Lung microvascular endothelial cell (primary cell): ENCODE measurements at regions not wholly inside any gene's neighbourhood (a gene's known extent, or its start where the extent isn't known, plus 50 kb on each side); places are given as distances from the start of the nearest gene placed in this dataset.
"Not testable (repeated sequence)": the region's sequence is repeated elsewhere in the genome, so short reads cannot be mapped to it uniquely, and the experiment has no call there.

Experiments
- DNase-seq, 2 donors: peaks; one replicate each; pipeline versions ENCODE4 v3.0.0 to v3.0.0-alpha.2; 2010; ENCODE audit warnings: low read depth in 2 of 2

DNA sequence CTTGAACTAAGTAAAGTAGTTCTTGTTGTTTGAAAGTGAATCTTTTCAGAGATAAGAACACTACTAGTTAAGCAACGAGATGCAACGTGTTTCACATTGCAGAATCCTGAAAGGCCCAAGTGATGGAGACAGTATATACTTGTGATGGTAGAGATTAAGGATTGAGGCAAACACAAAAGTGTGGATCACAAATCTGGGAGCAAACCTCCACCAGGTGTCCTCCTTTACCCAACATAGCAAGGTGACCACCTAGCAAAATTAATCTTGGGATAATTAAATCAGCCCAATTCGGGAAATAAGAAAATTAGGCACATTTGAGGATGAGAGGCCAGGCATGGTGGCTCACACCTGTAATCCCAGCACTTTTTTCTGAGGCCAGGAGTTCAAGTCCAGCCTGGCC is 563.9 kb downstream of the DACH1 start:
- DNase-seq, result peak in 1 of 2 donors; percentile 5

- DNase-seq, result no peak
These were observed 566.4 kb downstream of the DACH1 start for GRCh38 chr13:71300602-71301001.

- DNase-seq, result no peak
These were observed 575.2 kb downstream of the DACH1 start for GRCh38 chr13:71291842-71292146.

GRCh38 chr13:71290963-71291841 is 575.8 kb downstream of the DACH1 start:
- peak; percentile 39 to 49 for DNase-seq

GRCh38 chr13:71289980-71290379 is 577.0 kb downstream of the DACH1 start:
- DNase-seq, result not testable (repeated sequence)

DNA sequence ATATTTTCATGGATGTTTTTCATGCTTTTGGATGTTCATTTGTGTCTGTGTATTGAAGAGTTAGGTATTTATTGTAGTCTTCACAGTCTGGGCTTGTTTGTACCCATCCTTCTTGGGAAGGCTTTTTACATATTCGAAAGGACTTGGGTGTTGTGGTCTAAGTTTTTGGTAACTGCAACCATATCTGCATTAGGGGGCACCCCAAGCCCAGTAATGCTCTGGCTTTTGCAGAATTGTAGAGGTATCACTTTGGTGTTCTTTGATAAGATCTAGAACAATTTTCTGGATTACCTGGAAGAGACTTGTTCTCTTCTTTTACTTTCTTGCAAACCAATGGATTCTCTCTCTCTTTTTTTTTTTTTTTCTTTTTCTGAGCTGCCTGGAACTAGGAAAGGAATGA is 581.3 kb downstream of the DACH1 start:
- no peak for DNase-seq

DNA sequence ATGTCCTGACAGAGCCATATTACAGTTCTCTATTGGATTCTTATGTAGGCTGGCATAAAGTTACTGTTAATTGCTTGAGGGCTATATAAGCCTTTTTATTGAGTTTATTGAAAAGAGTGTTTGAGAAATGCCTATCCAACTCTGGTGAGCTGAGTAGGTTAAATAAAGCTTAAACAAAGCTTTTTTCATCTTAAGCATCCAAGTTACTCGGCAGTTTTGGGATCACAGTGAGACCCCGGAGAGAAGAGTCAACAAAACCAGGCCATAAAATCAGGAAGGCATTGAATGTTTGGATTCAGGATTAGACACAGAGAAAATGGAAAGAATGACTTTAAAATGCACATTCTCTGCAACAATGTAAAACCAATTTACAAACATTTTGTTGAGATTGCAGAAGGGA is 588.5 kb downstream of the DACH1 start:
- no peak for DNase-seq

DNA sequence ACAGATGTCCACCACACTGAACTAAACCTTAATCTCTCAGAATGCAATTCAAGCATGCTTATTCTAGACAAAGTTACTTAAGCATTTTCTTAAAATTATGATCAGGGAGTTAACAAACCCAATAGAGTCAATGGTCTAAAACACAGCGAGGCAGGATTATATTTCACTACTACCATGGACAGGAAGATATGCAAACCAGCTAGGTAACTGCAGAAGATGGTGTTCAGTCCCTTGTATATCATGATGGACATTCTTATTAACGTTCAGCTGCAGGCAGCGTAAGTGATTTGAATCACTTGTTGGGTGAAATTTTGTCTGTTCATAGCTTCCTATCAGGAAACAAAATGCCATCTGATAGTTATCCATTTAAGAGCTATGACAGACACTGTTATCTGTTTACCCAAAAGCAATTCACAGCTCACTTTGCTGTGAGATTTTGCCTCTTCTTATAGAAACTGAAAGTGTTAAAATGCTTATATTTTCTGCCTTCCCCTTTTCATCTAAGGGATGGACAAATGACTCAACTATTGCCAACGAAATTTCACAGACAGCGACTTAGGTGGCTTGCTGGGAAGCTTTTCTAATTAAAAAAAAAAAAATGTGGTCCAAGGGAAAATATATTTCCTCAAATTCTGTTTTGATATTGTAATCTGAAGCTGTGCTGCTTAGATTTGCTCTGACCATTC is 591.9 kb downstream of the DACH1 start:
- no peak for DNase-seq

GRCh38 chr13:71261256-71261655 is 605.7 kb downstream of the DACH1 start:
- DNase-seq, result no peak

DNA sequence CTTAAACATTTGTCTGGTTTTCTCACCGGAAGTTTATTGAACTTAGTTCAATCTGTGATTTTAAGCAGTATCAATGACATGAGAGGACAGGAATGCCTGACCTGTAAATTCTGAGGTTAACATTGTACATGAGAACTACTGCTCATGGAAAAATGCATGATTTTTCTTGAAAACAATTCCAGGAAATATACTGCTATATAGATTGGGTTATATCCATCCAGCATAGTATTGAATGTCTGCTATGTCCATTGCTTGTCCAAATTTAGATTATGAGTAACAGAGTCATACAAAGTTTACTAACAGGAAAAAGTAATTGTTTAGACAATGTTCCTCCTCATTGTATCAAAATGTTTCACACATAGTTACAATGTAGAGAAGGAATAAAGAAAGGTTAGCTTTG is 606.8 kb downstream of the DACH1 start:
- no peak for DNase-seq

DNA sequence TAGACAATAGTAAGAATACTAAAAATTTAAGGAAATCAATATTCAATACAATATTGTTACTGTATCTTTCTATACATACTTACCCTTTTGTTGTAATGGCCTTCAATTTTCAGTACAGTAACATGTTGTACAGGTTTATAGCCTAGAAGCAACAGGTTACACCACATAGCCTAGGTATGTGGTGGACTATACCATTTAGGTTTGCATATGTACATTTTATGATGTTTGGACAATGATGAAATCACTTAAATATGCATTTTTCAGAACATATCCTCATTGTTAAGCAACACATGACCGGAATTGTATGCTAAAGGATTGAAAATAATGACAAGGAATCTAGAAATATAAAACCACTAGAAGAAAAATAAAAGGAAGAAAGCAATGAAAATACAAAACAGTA is 611.4 kb downstream of the DACH1 start:
- no peak for DNase-seq

DNA sequence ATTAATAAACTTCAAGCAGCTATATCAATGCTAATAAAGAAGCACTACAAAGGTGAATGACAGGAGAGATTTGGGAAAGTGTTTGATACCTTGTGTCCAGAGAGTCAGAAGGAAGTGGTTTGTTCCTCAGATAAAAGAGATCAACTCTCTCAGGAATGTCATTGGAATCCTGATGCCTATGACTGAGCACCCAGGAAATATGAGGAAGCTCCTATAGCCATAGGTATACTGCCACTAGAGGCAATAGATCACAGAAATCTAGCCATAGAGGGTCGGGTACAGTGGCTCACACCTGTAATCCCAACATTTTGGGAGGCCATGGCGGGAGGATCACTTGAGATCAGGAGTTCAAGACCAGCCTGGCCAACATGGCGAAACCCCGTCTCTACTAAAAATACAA is 612.6 kb downstream of the DACH1 start:
- DNase-seq, result no peak

GRCh38 chr13:71252184-71252704 is 614.8 kb downstream of the DACH1 start:
- no peak for DNase-seq

DNA sequence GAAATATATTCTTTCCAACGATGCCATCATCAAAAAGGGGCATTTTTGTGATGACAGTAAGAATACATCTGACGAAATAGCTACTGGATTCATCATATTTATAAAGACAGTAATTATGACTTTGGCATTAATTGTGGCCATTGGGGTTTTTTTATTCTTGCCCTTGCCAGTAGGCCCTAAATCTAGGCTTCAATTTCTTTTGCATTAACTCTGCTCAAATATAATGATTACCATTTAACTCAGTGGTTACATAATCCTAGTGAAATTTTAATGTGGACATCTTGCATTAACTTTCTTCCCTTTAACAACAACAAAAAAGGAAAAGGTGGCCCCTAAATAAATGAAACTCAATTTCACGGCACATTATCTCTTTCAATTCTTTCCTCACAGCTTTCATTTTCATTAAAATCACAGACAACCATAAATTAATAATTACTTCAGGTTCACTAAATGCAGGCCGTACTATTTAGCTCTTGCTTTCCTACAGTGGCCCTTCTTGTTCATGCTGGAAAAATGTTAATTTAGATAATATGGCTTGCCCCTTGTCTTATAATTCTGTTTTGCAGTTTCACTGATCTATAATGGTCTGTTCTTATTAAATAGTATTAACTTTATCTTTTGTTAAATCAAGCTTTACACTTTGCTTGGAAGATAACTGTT is 615.6 kb downstream of the DACH1 start:
- no peak for DNase-seq

DNA sequence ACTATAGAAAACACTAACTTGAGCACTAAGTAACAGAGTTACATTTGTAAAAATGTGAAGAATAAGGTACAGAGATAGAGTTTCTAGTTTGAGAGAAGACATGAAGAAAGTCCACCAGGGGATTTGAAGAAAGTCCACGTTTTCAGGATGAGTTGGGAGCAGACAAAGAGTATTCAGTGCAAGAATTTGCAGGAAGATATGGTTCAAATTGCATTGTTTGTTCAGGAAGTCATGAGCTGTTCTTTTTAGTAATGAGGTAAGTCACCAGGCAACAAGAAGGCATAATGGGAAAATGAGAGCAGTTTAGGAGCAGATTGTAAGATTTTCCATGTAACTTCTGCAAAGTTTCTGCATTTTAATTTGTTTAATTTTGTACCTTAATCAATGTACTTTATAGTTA is 618.0 kb downstream of the DACH1 start:
- DNase-seq, result peak in 1 of 2 donors; percentile 6

DNA sequence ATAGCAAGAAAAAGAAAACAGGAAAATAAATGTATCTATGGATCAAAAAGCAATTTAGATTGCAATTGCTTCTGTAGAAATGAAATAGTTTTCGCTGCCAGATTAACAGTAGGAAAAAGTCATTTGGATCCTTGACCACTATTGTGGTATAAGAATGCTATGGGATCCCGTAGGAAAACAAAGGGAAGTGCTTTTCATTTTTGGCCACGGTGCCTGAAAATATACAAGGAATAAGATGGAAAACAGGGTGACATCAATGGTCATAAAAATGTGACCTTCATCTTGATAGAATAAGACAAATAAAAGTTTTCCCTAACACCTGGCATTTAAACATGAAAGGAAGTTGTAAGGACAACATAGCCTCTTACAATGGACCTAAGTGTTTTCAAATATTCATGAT is 622.8 kb downstream of the DACH1 start:
- DNase-seq, result no peak

GRCh38 chr13:71242201-71242600 is 624.8 kb downstream of the DACH1 start:
- no peak for DNase-seq

DNA sequence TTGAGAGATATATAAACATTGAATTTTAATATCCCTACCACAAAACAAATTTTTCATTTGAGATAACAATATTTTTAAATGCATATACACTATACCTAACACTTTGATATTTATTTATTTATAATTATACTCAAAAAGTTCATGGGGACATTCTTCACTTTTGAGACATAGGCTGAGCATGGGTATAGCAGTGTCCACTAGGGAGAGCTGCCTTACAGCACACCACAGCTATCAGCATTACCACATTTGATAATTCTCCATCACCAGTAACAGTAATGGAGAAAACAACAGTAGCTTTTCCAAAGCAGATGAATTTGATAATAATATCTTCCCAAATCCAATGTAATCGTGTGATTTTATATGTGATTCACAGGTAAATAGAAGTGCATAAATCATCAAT is 626.1 kb downstream of the DACH1 start:
- DNase-seq, result no peak

GRCh38 chr13:71237332-71237731 is 629.7 kb downstream of the DACH1 start:
- DNase-seq, result no peak

- no peak for DNase-seq
These were observed 647.1 kb downstream of the DACH1 start for GRCh38 chr13:71219698-71220415.

DNA sequence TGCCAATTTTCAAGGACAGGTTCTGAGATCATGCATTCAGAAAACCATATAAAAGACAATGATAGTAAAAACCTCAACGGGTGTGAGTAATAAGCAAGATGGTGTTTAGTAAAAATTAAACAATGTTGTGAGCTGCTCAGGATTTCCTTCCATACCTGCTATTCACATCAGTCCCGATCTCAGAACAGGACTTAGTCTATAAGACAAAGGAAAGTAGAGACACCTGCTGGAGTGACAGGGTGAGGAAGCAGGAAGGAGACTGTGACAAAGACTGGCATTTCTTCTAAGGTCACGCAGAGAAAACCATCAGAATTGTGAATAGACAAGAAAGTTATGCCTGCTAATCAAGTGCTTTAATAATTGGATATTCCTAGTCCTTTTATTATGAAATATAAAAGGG is 648.0 kb downstream of the DACH1 start:
- DNase-seq, result no peak

GRCh38 chr13:71217827-71218226 is 649.2 kb downstream of the DACH1 start:
- no peak for DNase-seq
